B cell (primary cell): ENCODE measurements at regions not wholly inside any gene's neighbourhood (a gene's known extent, or its start where the extent isn't known, plus 50 kb on each side); places are given as distances from the start of the nearest gene placed in this dataset.

Experiments
- ATAC-seq: fragments of 200-7000 bp; cut with Tn5 transposase; one replicate; pipeline ENCODE4 v1.10.0; 2021; ENCODE audit warnings: low read depth, mild to moderate bottlenecking, moderate number of reproducible peaks, moderate library complexity
- CTCF ChIA-PET: fragments of 350-600 bp; sonication (Branson Sonifier 250); formaldehyde crosslinking; loops from one replicate; lab custom pipeline; 2021; ENCODE audit warnings: antibody characterized with exemption, inconsistent platforms; lab: Charles Lee
- POLR2A ChIA-PET: fragments of 350-600 bp; sonication (Branson Sonifier 250); formaldehyde crosslinking; loops from one replicate; lab custom pipeline; 2021; ENCODE audit warnings: antibody characterized with exemption; lab: Charles Lee
- DNase-seq: peaks from one replicate; pipeline ENCODE4 v3.0.0; 2013
- H2AFZ ChIP-seq: 2 replicates; pipeline ENCODE4 v1.6.1; 2012; ENCODE audit warnings: mild to moderate bottlenecking, low read depth, low read length; ENCODE audit not compliant: insufficient read depth, poor library complexity, severe bottlenecking
- H3K27ac ChIP-seq, 2 donors: 1 replicate in 1 of 2; 2 replicates in 1 of 2; pipeline ENCODE4 v1.5.1; 2012 to 2013; ENCODE audit warnings: low read length in 2 of 2, mild to moderate bottlenecking in 2 of 2, moderate library complexity in 1 of 2
- H3K27me3 ChIP-seq, 4 experiments: fragments of 200-600 bp in 1 of 4; sonication (generic) in 1 of 4; replicated peaks in 1 of 4; 1 replicate in 2 of 4; 2 replicates in 2 of 4; pipeline versions ENCODE4 v1.6.1 to v1.7.0; 2013 to 2016; ENCODE audit warnings: low read length in 3 of 4, mild to moderate bottlenecking in 2 of 4, mixed read lengths in 1 of 4, moderate library complexity in 1 of 4; ENCODE audit not compliant: insufficient read depth in 4 of 4, control insufficient read depth in 3 of 4; ENCODE audit errors: control extremely low read depth in 1 of 4
- H3K36me3 ChIP-seq, 2 experiments: replicated peaks in 1 of 2; 1 replicate in 1 of 2; 2 replicates in 1 of 2; pipeline versions ENCODE4 v1.6.1 to v1.7.1; 2013; ENCODE audit warnings: low read length in 1 of 2; ENCODE audit not compliant: insufficient read depth in 2 of 2, control insufficient read depth in 1 of 2; ENCODE audit errors: control extremely low read depth in 1 of 2, extremely low read depth in 1 of 2
- H3K4me1 ChIP-seq, 2 donors: fragments of 200-600 bp in 1 of 2; sonication (generic) in 1 of 2; 1 replicate in 1 of 2; 2 replicates in 1 of 2; pipeline versions ENCODE4 v1.5.1 to v1.6.1; 2013 to 2017; ENCODE audit warnings: low read length in 2 of 2; ENCODE audit not compliant: control insufficient read depth in 2 of 2, insufficient read depth in 2 of 2
- H3K4me2 ChIP-seq: replicated peaks from 2 replicates; pipeline ENCODE3; 2012; ENCODE audit warnings: mild to moderate bottlenecking, low read depth, low read length; ENCODE audit not compliant: poor library complexity, severe bottlenecking
- H3K4me3 ChIP-seq, 5 experiments: fragments of 200-600 bp in 1 of 5; sonication (generic) in 1 of 5; 1 replicate in 3 of 5; 2 replicates in 2 of 5; pipeline versions ENCODE4 v1.5.1 to v1.7.0; 2011 to 2016; ENCODE audit warnings: low read length in 4 of 5, mild to moderate bottlenecking in 4 of 5, low read depth in 2 of 5, control low read depth in 1 of 5, moderate library complexity in 1 of 5; ENCODE audit not compliant: insufficient read depth in 1 of 5; ENCODE audit errors: control extremely low read depth in 1 of 5, extremely low read depth in 1 of 5
- H3K79me2 ChIP-seq: fragments of 200-600 bp; sonication (generic); one replicate; pipeline ENCODE4 v1.6.0; 2016; ENCODE audit warnings: low read length; ENCODE audit not compliant: control insufficient read depth, insufficient read depth
- H3K9ac ChIP-seq: fragments of 200-600 bp; sonication (generic); 2 replicates; pipeline ENCODE4 v1.6.1; 2017; ENCODE audit warnings: mild to moderate bottlenecking, low read length, moderate library complexity
- H3K9me3 ChIP-seq, 3 donors: one replicate each; pipeline versions ENCODE4 v1.6.1 to v1.7.1; 2013; ENCODE audit warnings: low read length in 2 of 3; ENCODE audit not compliant: control insufficient read depth in 2 of 3, insufficient read depth in 1 of 3; ENCODE audit errors: control extremely low read depth in 1 of 3
- H4K20me1 ChIP-seq: 2 replicates; pipeline ENCODE4 v1.6.0; 2012; ENCODE audit warnings: mild to moderate bottlenecking, low read length; ENCODE audit not compliant: insufficient read depth, control insufficient read depth, poor library complexity, severe bottlenecking
- H3K27ac Mint-ChIP-seq: one replicate; pipeline ENCODE4 v1.8.0; 2021; ENCODE audit warnings: mixed read lengths
- H3K27me3 Mint-ChIP-seq: one replicate; pipeline ENCODE4 v1.8.0; 2021; ENCODE audit warnings: mixed read lengths
- H3K4me1 Mint-ChIP-seq: one replicate; pipeline ENCODE4 v1.8.0; 2021; ENCODE audit warnings: mixed read lengths
- H3K4me3 Mint-ChIP-seq: one replicate; pipeline ENCODE4 v1.8.0; 2021; ENCODE audit warnings: mixed read lengths
- H3K9me3 Mint-ChIP-seq: one replicate; pipeline ENCODE4 v1.8.0; 2022; ENCODE audit warnings: mixed read lengths; ENCODE audit not compliant: insufficient read depth
- EZH2 ChIP-seq: IDR thresholded peaks from 2 replicates; pipeline ENCODE4 v1.6.1; 2012; ENCODE audit warnings: borderline replicate concordance, low read depth, mild to moderate bottlenecking, moderate library complexity, low read length; ENCODE audit not compliant: insufficient read depth, poor library complexity, severe bottlenecking
- WGBS: methylation state at CpG from one replicate; pipeline ENCODE4 v1.1.5; 2013; ENCODE audit warnings: missing lambda C conversion rate; ENCODE audit not compliant: insufficient coverage; 5-methylcytosine and 5-hydroxymethylcytosine counted together
- intact Hi-C: fragments of 100-400 bp; cut with micrococcal nuclease; formaldehyde crosslinking; loops from one replicate; pipeline ENCODE4 v1.10.0; 2022
- TF ChIP-seq, protein P1 (sequence below): fragments of 200-600 bp; IDR thresholded peaks from one replicate; pipeline ENCODE4 v1.8.0; 2022; ENCODE audit warnings: antibody characterized with exemption, mild to moderate bottlenecking

DNA sequence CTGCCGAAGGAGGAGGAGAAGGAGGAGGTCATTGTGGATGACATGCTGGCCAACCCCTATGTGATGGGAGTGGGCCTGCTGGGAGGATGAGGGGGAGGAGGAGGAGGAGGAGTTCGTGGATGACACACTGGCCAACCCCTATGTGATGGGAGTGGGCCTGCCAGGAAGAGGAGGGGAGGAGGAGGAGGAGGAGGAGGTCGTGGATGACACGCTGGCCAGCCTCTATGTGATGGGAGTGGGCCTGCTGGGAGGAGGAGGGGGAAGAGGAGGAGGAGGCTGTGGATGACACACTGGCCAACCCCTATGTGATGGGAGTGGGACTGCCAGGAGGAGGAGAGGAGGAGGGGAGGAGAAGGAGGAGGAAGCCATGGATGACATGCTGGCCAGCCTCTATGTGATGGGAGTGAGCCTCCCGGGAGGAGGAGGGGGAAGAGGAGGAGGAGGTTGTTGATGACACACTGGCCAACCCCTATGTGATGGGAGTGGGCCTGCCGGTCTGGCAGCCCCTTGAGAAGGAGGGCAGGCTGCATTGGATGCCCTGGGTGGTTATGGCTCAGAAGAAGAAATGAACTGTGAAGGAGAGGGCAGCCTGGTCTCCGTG, 55.7 kb upstream of the WNT7A start:
- Histone ChIP-seq H3K27me3 (peaks cover 0 to 19% (median 1%) of the 10 kb centered on the region in 4 experiments), H3K9ac (no peak overlapping the region), H3K27ac (no peak overlapping the region), H3K36me3 (no peaks in the 10 kb centered on the region), H3K4me1 (no peaks in the 10 kb centered on the region), H2AFZ (no peak overlapping the region), H4K20me1 (no peaks in the 10 kb centered on the region), H3K4me3 (no peak overlapping the region), H3K79me2 (no peaks in the 10 kb centered on the region), H3K9me3 (peaks cover 0 to 31% (median 0%) of the 10 kb centered on the region in 3 donors), H3K4me2 (no peak overlapping the region)
- CTCF ChIA-PET, result no interaction called here
- intact Hi-C loops, result no loop called here
- ATAC-seq (no peak), DNase-seq (no peak)
- POLR2A ChIA-PET, result no interaction called here
- peaks cover 25% of the 10 kb centered on the region for H3K27me3 Mint-ChIP-seq
- peaks cover 7% of the 10 kb centered on the region for H3K9me3 Mint-ChIP-seq
- TF ChIP-seq, protein P1, sequence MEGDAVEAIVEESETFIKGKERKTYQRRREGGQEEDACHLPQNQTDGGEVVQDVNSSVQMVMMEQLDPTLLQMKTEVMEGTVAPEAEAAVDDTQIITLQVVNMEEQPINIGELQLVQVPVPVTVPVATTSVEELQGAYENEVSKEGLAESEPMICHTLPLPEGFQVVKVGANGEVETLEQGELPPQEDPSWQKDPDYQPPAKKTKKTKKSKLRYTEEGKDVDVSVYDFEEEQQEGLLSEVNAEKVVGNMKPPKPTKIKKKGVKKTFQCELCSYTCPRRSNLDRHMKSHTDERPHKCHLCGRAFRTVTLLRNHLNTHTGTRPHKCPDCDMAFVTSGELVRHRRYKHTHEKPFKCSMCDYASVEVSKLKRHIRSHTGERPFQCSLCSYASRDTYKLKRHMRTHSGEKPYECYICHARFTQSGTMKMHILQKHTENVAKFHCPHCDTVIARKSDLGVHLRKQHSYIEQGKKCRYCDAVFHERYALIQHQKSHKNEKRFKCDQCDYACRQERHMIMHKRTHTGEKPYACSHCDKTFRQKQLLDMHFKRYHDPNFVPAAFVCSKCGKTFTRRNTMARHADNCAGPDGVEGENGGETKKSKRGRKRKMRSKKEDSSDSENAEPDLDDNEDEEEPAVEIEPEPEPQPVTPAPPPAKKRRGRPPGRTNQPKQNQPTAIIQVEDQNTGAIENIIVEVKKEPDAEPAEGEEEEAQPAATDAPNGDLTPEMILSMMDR, result no peak
- TF ChIP-seq EZH2, result no peak
- H3K4me1 Mint-ChIP-seq, result no peaks in the 10 kb centered on the region
- 86% methylated on average over 7 of the region's 7 CpGs for WGBS
- H3K27ac Mint-ChIP-seq, result no peak overlapping the region
- H3K4me3 Mint-ChIP-seq, result no peak overlapping the region

- Histone ChIP-seq H3K4me2 (no peak overlapping the region), H3K27ac (no peak overlapping the region), H3K4me3 (no peak overlapping the region), H4K20me1 (no peaks in the 10 kb centered on the region), H3K79me2 (no peaks in the 10 kb centered on the region), H3K9ac (no peak overlapping the region), H3K27me3 (peaks cover 0 to 19% (median 1%) of the 10 kb centered on the region in 4 experiments), H3K4me1 (no peaks in the 10 kb centered on the region), H3K9me3 (peaks cover 0 to 31% (median 0%) of the 10 kb centered on the region in 3 donors), H2AFZ (no peak overlapping the region), H3K36me3 (no peaks in the 10 kb centered on the region)
- POLR2A ChIA-PET, result no interaction called here
- Mint-ChIP-seq H3K4me3 (no peak overlapping the region), H3K27ac (no peak overlapping the region), H3K4me1 (no peaks in the 10 kb centered on the region), H3K27me3 (peaks cover 25% of the 10 kb centered on the region), H3K9me3 (peaks cover 7% of the 10 kb centered on the region)
- TF ChIP-seq EZH2, result no peak
- TF ChIP-seq, protein P1, result no peak
- CTCF ChIA-PET, result no interaction called here
- intact Hi-C loops, result no loop called here
- DNase-seq, result no peak
- no peak for ATAC-seq
- 87% methylated on average over 7 of the region's 9 CpGs for WGBS
Observed at GRCh38 chr3:13934813-13935212, 54.9 kb upstream of the WNT7A start.
